OCI-LY1 (cell line): ENCODE measurements at regions not wholly inside any gene's neighbourhood (a gene's known extent, or its start where the extent isn't known, plus 50 kb on each side); places are given as distances from the start of the nearest gene placed in this dataset.

Source experiments
- H2AFZ ChIP-seq: fragments of 200-600 bp; sonication (generic), shearing (Covaris generic); 2 replicates; pipeline ENCODE4 v1.6.0; 2014; ENCODE audit warnings: antibody characterized with exemption, mild to moderate bottlenecking, low read length
- H3F3A ChIP-seq: fragments of 200-600 bp; sonication (generic), shearing (Covaris generic); 2 replicates; pipeline ENCODE4 v1.6.0; 2014; ENCODE audit warnings: mild to moderate bottlenecking, antibody characterized with exemption, low read length, moderate library complexity; ENCODE audit not compliant: insufficient read depth
- H3K27ac ChIP-seq: fragments of 200-600 bp; sonication (generic); 2 replicates; pipeline ENCODE4 v1.5.1; 2014; ENCODE audit warnings: low read length, mixed run types, mild to moderate bottlenecking, low read depth; ENCODE audit not compliant: poor library complexity, severe bottlenecking
- H3K27me3 ChIP-seq: fragments of 200-600 bp; sonication (generic); 2 replicates; pipeline ENCODE4 v1.6.0; 2014; ENCODE audit warnings: antibody characterized with exemption, mild to moderate bottlenecking, low read length, moderate library complexity; ENCODE audit not compliant: insufficient read depth
- H3K36me3 ChIP-seq: fragments of 200-600 bp; sonication (generic); 2 replicates; pipeline ENCODE4 v1.6.1; 2014; ENCODE audit warnings: mild to moderate bottlenecking, antibody characterized with exemption, low read length, moderate library complexity, mixed read lengths; ENCODE audit not compliant: insufficient read depth
- H3K4me1 ChIP-seq: fragments of 200-600 bp; sonication (generic); 2 replicates; pipeline ENCODE4 v1.5.1; 2014; ENCODE audit warnings: mild to moderate bottlenecking, low read length, moderate library complexity; ENCODE audit not compliant: insufficient read depth, severe bottlenecking
- H3K4me2 ChIP-seq: fragments of 200-600 bp; sonication (generic), shearing (Covaris generic); 2 replicates; pipeline ENCODE4 v1.6.1; 2014; ENCODE audit warnings: low read length
- H3K4me3 ChIP-seq: fragments of 200-600 bp; sonication (generic); 2 replicates; pipeline ENCODE4 v1.5.1; 2014; ENCODE audit warnings: low read length, low read depth, mild to moderate bottlenecking, mixed read lengths; ENCODE audit not compliant: poor library complexity, severe bottlenecking
- H3K79me2 ChIP-seq: fragments of 200-600 bp; shearing (Covaris generic); 2 replicates; pipeline ENCODE4 v1.6.1; 2016; ENCODE audit warnings: mixed run types, low read length, mixed read lengths; ENCODE audit not compliant: insufficient read depth
- H3K9ac ChIP-seq: fragments of 200-600 bp; sonication (generic), shearing (Covaris generic); 2 replicates; pipeline ENCODE4 v1.6.1; 2014; ENCODE audit warnings: mild to moderate bottlenecking, low read length, mixed read lengths
- H3K9me2 ChIP-seq: fragments of 200-600 bp; sonication (generic), shearing (Covaris generic); 2 replicates; pipeline ENCODE4 v1.6.1; 2014; ENCODE audit warnings: low read depth, mild to moderate bottlenecking, low read length, mixed read lengths
- H3K9me3 ChIP-seq: fragments of 200-600 bp; shearing (Covaris generic); 2 replicates; pipeline ENCODE4 v1.6.1; 2014; ENCODE audit warnings: low read length, mixed read lengths
- H4K20me1 ChIP-seq: fragments of 200-600 bp; sonication (generic), shearing (Covaris generic); 2 replicates; pipeline ENCODE4 v1.6.0; 2016; ENCODE audit warnings: mild to moderate bottlenecking, low read length; ENCODE audit not compliant: insufficient read depth
- EZH2 ChIP-seq: fragments of 200-600 bp; sonication (generic), shearing (Covaris generic); IDR thresholded peaks from 2 replicates; pipeline ENCODE4 v1.8.0; 2017; ENCODE audit warnings: borderline replicate concordance, mixed run types, mild to moderate bottlenecking, antibody characterized with exemption, low read length, moderate library complexity, mixed read lengths
- TF ChIP-seq, protein P1 (sequence below): fragments of 200-600 bp; sonication (generic), shearing (Covaris generic); IDR thresholded peaks from 2 replicates; pipeline ENCODE4 v1.5.1; 2017; ENCODE audit warnings: mild to moderate bottlenecking, antibody characterized with exemption, low read length, moderate library complexity, mixed read lengths

DNA sequence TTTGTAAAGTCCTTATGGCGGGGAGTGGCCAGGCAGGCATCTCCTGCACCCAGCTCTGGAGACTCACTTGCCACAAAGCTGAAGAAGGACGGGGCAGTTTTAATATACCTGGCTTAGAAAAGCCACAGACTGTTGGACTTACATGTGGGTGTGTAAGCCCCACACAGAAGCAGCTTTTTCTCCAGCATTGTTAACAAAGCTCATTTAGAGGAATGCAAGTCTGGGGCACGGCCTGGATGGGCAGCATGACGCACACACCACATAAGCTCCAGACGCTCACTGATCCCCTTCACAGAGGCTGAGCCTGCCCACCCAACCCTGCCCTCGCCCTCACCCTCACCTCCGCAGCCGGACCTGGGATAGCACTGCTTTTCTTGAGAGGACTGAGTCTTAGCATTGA, 58.0 kb upstream of the PDE8B start:
- Histone ChIP-seq H3K36me3 (no peaks in the 10 kb centered on the region), H3K79me2 (no peaks in the 10 kb centered on the region), H3K27me3 (no peaks in the 10 kb centered on the region), H3K9ac (no peak overlapping the region), H3K27ac (no peak overlapping the region), H2AFZ (no peak overlapping the region), H3K4me3 (no peak overlapping the region), H3K9me3 (no peaks in the 10 kb centered on the region), H3K9me2 (no peaks in the 10 kb centered on the region), H4K20me1 (no peaks in the 10 kb centered on the region), H3K4me1 (no peaks in the 10 kb centered on the region), H3K4me2 (no peak overlapping the region), H3F3A (no peaks in the 10 kb centered on the region)
- TF ChIP-seq, protein P1, sequence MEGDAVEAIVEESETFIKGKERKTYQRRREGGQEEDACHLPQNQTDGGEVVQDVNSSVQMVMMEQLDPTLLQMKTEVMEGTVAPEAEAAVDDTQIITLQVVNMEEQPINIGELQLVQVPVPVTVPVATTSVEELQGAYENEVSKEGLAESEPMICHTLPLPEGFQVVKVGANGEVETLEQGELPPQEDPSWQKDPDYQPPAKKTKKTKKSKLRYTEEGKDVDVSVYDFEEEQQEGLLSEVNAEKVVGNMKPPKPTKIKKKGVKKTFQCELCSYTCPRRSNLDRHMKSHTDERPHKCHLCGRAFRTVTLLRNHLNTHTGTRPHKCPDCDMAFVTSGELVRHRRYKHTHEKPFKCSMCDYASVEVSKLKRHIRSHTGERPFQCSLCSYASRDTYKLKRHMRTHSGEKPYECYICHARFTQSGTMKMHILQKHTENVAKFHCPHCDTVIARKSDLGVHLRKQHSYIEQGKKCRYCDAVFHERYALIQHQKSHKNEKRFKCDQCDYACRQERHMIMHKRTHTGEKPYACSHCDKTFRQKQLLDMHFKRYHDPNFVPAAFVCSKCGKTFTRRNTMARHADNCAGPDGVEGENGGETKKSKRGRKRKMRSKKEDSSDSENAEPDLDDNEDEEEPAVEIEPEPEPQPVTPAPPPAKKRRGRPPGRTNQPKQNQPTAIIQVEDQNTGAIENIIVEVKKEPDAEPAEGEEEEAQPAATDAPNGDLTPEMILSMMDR, result no peak
- no peak for TF ChIP-seq EZH2

GRCh38 chr5:77151501-77151900, 59.0 kb upstream of the PDE8B start:
- Histone ChIP-seq H2AFZ (no peak overlapping the region), H3F3A (no peaks in the 10 kb centered on the region), H3K4me1 (no peaks in the 10 kb centered on the region), H3K9me2 (no peaks in the 10 kb centered on the region), H3K9me3 (no peaks in the 10 kb centered on the region), H3K27ac (no peak overlapping the region), H4K20me1 (no peaks in the 10 kb centered on the region), H3K4me3 (no peak overlapping the region), H3K27me3 (no peaks in the 10 kb centered on the region), H3K79me2 (no peaks in the 10 kb centered on the region), H3K4me2 (no peak overlapping the region), H3K36me3 (no peaks in the 10 kb centered on the region), H3K9ac (no peak overlapping the region)
- TF ChIP-seq, protein P1, result no peak
- no peak for TF ChIP-seq EZH2

- TF ChIP-seq, protein P1, result no peak
- TF ChIP-seq EZH2, result no peak
- no peak overlapping the region for H2AFZ ChIP-seq
- H3K9me3 ChIP-seq, result no peaks in the 10 kb centered on the region
- H3K27me3 ChIP-seq, result no peaks in the 10 kb centered on the region
- no peak overlapping the region for H3K27ac ChIP-seq
- no peak overlapping the region for H3K9ac ChIP-seq
- no peak overlapping the region for H3K4me3 ChIP-seq
- H3K9me2 ChIP-seq, result no peaks in the 10 kb centered on the region
- no peaks in the 10 kb centered on the region for H3F3A ChIP-seq
- no peaks in the 10 kb centered on the region for H3K4me1 ChIP-seq
- no peak overlapping the region for H3K4me2 ChIP-seq
- no peaks in the 10 kb centered on the region for H3K36me3 ChIP-seq
- H3K79me2 ChIP-seq, result no peaks in the 10 kb centered on the region
- H4K20me1 ChIP-seq, result no peaks in the 10 kb centered on the region
These were observed 59.8 kb upstream of the ZBED3 start for GRCh38 chr5:77146896-77147295.
